HG03378 (cell line): ENCODE measurements at regions not wholly inside any gene's neighbourhood (a gene's known extent, or its start where the extent isn't known, plus 50 kb on each side); places are given as distances from the start of the nearest gene placed in this dataset.
"Not testable (repeated sequence)": the region's sequence is repeated elsewhere in the genome, so short reads cannot be mapped to it uniquely, and the experiment has no call there.

Source experiments
- ATAC-seq: cut with Tn5 transposase; IDR thresholded peaks from one replicate; pipeline ENCODE4 v1.9.1; 2021; ENCODE audit warnings: mild to moderate bottlenecking, moderate library complexity; ENCODE audit not compliant: unreplicated experiment

- not testable (repeated sequence) for ATAC-seq
Measured at GRCh38 chr1:146443088-146443870, 214.5 kb upstream of the NOTCH2NLA start.

GRCh38 chr1:146438543-146438942 lies 209.7 kb upstream of the NOTCH2NLA start:
- not testable (repeated sequence) for ATAC-seq

- not testable (repeated sequence) for ATAC-seq
Measured at GRCh38 chr1:146416642-146417041, 187.8 kb upstream of the NOTCH2NLA start.

- ATAC-seq, result not testable (repeated sequence)
Measured at GRCh38 chr1:146415017-146415416, 186.2 kb upstream of the NOTCH2NLA start.

GRCh38 chr1:146413911-146414310 lies 185.1 kb upstream of the NOTCH2NLA start:
- not testable (repeated sequence) for ATAC-seq

GRCh38 chr1:146411923-146412322 lies 183.1 kb upstream of the NOTCH2NLA start:
- not testable (repeated sequence) for ATAC-seq

- peak; percentile 67 for ATAC-seq
Measured at GRCh38 chr1:146409817-146410441, 181.1 kb upstream of the NOTCH2NLA start.

- ATAC-seq, result not testable (repeated sequence)
Measured at GRCh38 chr1:146409116-146409801, 180.4 kb upstream of the NOTCH2NLA start.

- ATAC-seq, result not testable (repeated sequence)
Measured at GRCh38 chr1:146401281-146401825, 172.5 kb upstream of the NOTCH2NLA start.

GRCh38 chr1:146400173-146401121 lies 171.6 kb upstream of the NOTCH2NLA start:
- not testable (repeated sequence) for ATAC-seq

GRCh38 chr1:146399225-146399624 lies 170.4 kb upstream of the NOTCH2NLA start:
- ATAC-seq, result not testable (repeated sequence)

GRCh38 chr1:146396801-146397200 lies 168.0 kb upstream of the NOTCH2NLA start:
- not testable (repeated sequence) for ATAC-seq

- not testable (repeated sequence) for ATAC-seq
Measured at GRCh38 chr1:146396242-146396641, 167.4 kb upstream of the NOTCH2NLA start.

GRCh38 chr1:146393796-146394195 lies 165.0 kb upstream of the NOTCH2NLA start:
- not testable (repeated sequence) for ATAC-seq

- ATAC-seq, result not testable (repeated sequence)
Measured at GRCh38 chr1:146393154-146393553, 164.3 kb upstream of the NOTCH2NLA start.

- not testable (repeated sequence) for ATAC-seq
Measured at GRCh38 chr1:146389178-146389577, 160.4 kb upstream of the NOTCH2NLA start.

GRCh38 chr1:146387750-146388469 lies 159.1 kb upstream of the NOTCH2NLA start:
- ATAC-seq, result not testable (repeated sequence)

GRCh38 chr1:146386851-146387749 lies 158.3 kb upstream of the NOTCH2NLA start:
- peak; percentile 87 for ATAC-seq
